Liver (tissue), 3 donors: ENCODE measurements at regions not wholly inside any gene's neighbourhood (a gene's known extent, or its start where the extent isn't known, plus 50 kb on each side); places are given as distances from the start of the nearest gene placed in this dataset.

Source experiments
- RAD21 ChIP-seq, 2 donors: IDR thresholded peaks; 2 replicates each; pipeline ENCODE4 v1.6.1; 2016; ENCODE audit warnings: antibody characterized with exemption in 2 of 2, mild to moderate bottlenecking in 2 of 2
- SP1 ChIP-seq: IDR thresholded peaks from 2 replicates; pipeline ENCODE4 v1.6.1; 2018; ENCODE audit warnings: antibody characterized with exemption, mild to moderate bottlenecking
- TAF1 ChIP-seq: conservative IDR thresholded peaks from 2 replicates; pipeline ENCODE4 v1.6.1; 2016; ENCODE audit warnings: antibody characterized with exemption, mild to moderate bottlenecking
- TF ChIP-seq, protein P1 (sequence below): fragments of 150-350 bp; IDR thresholded peaks from 2 replicates; pipeline ENCODE4 v1.5.1; 2017; ENCODE audit warnings: improper control_type of control experiment, low read depth, low read length; ENCODE audit not compliant: missing input control
- TF ChIP-seq, protein P2 (sequence below): IDR thresholded peaks from 2 replicates; pipeline ENCODE4 v1.6.1; 2016; ENCODE audit warnings: antibody characterized with exemption
- donor health status: healthy.
- donor health status: healthy.

- TF ChIP-seq, protein P1, sequence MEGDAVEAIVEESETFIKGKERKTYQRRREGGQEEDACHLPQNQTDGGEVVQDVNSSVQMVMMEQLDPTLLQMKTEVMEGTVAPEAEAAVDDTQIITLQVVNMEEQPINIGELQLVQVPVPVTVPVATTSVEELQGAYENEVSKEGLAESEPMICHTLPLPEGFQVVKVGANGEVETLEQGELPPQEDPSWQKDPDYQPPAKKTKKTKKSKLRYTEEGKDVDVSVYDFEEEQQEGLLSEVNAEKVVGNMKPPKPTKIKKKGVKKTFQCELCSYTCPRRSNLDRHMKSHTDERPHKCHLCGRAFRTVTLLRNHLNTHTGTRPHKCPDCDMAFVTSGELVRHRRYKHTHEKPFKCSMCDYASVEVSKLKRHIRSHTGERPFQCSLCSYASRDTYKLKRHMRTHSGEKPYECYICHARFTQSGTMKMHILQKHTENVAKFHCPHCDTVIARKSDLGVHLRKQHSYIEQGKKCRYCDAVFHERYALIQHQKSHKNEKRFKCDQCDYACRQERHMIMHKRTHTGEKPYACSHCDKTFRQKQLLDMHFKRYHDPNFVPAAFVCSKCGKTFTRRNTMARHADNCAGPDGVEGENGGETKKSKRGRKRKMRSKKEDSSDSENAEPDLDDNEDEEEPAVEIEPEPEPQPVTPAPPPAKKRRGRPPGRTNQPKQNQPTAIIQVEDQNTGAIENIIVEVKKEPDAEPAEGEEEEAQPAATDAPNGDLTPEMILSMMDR = no peak
- TF ChIP-seq SP1 (no peak), RAD21 (IDR thresholded peaks at IDR 0.05) (no peak), TAF1 (no peak)
- TF ChIP-seq, protein P2, sequence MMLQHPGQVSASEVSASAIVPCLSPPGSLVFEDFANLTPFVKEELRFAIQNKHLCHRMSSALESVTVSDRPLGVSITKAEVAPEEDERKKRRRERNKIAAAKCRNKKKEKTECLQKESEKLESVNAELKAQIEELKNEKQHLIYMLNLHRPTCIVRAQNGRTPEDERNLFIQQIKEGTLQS = no peak
Measured at GRCh38 chr10:83983578-83984255, 155.6 kb upstream of the GHITM start.
